GM23248 (cell line): ENCODE measurements at regions not wholly inside any gene's neighbourhood (a gene's known extent, or its start where the extent isn't known, plus 50 kb on each side); places are given as distances from the start of the nearest gene placed in this dataset.

Experiments used
- EZH2 ChIP-seq: fragments of 200-600 bp; sonication (generic); IDR thresholded peaks from 2 replicates; pipeline ENCODE4 v1.6.1; 2018; ENCODE audit warnings: antibody characterized with exemption, mild to moderate bottlenecking; ENCODE audit not compliant: insufficient read depth, poor library complexity, severe bottlenecking
- EZH2phosphoT487 ChIP-seq: fragments of 200-600 bp; sonication (generic); IDR thresholded peaks from 2 replicates; pipeline ENCODE4 v1.6.1; 2018; ENCODE audit warnings: antibody characterized with exemption, moderate library complexity, mild to moderate bottlenecking, low read depth; ENCODE audit not compliant: insufficient read depth

- TF ChIP-seq EZH2phosphoT487 (no peak), EZH2 (no peak)
Measured at GRCh38 chr13:26988059-26988769, 183.4 kb downstream of the USP12 start.
